NCI-H526 (cell line): ENCODE measurements at regions not wholly inside any gene's neighbourhood (a gene's known extent, or its start where the extent isn't known, plus 50 kb on each side); places are given as distances from the start of the nearest gene placed in this dataset.
"Not testable (repeated sequence)": the region's sequence is repeated elsewhere in the genome, so short reads cannot be mapped to it uniquely, and the experiment has no call there.

Experiments
- DNase-seq, 2 experiments: peaks; one replicate each; lab custom pipeline; 2025; lab: John Stamatoyannopoulos, UW

GRCh38 chr9:25731895-25732794 is 53.9 kb upstream of the TUSC1 start:
- DNase-seq: not testable (repeated sequence)
